CD14-positive monocyte (primary cell): ENCODE measurements at regions not wholly inside any gene's neighbourhood (a gene's known extent, or its start where the extent isn't known, plus 50 kb on each side); places are given as distances from the start of the nearest gene placed in this dataset.

Source experiments
- DNase-seq, 3 donors: peaks; one replicate each; pipeline ENCODE4 v3.0.0-alpha.2; 2011 to 2022
- H2AFZ ChIP-seq: 2 replicates; pipeline ENCODE4 v1.6.0; 2012; ENCODE audit warnings: mild to moderate bottlenecking, low read depth, low read length, inconsistent platforms; ENCODE audit not compliant: insufficient read depth, poor library complexity, severe bottlenecking
- H3K27ac ChIP-seq, 2 donors: 1 replicate in 1 of 2; 2 replicates in 1 of 2; pipeline ENCODE4 v1.5.1; 2012 to 2013; ENCODE audit warnings: low read length in 2 of 2, control low read depth in 1 of 2, inconsistent platforms in 1 of 2, low read depth in 1 of 2, mild to moderate bottlenecking in 1 of 2
- H3K27me3 ChIP-seq, 2 donors: one replicate each; pipeline versions ENCODE4 v1.6.0 to v1.6.1; 2011 to 2013; ENCODE audit warnings: low read length in 2 of 2; ENCODE audit not compliant: control insufficient read depth in 2 of 2, insufficient read depth in 2 of 2
- H3K36me3 ChIP-seq, 2 donors: replicated peaks in 1 of 2; 1 replicate in 1 of 2; 2 replicates in 1 of 2; pipeline versions ENCODE4 v1.5.1 to v1.6.1; 2012 to 2013; ENCODE audit warnings: low read length in 2 of 2, control low read depth in 1 of 2, inconsistent platforms in 1 of 2, mild to moderate bottlenecking in 1 of 2; ENCODE audit not compliant: insufficient read depth in 2 of 2, control insufficient read depth in 1 of 2
- H3K4me1 ChIP-seq, 2 donors: 1 replicate in 1 of 2; 2 replicates in 1 of 2; pipeline versions ENCODE4 v1.5.1 to v1.6.1; 2012 to 2013; ENCODE audit warnings: low read length in 2 of 2, control low read depth in 1 of 2, inconsistent platforms in 1 of 2, mild to moderate bottlenecking in 1 of 2, moderate library complexity in 1 of 2; ENCODE audit not compliant: insufficient read depth in 2 of 2, control insufficient read depth in 1 of 2
- H3K4me2 ChIP-seq: replicated peaks from 2 replicates; pipeline ENCODE3; 2012; ENCODE audit warnings: low read length, moderate library complexity, mild to moderate bottlenecking; ENCODE audit not compliant: poor library complexity, severe bottlenecking; ENCODE audit errors: extremely low read depth
- H3K4me3 ChIP-seq, 3 experiments: fragments of 200-600 bp in 1 of 3; sonication (generic) in 1 of 3; replicated peaks in 1 of 3; 1 replicate in 2 of 3; 2 replicates in 1 of 3; pipeline ENCODE4 v1.5.1; 2011 to 2013; ENCODE audit warnings: low read length in 3 of 3, mild to moderate bottlenecking in 3 of 3, control low read depth in 2 of 3, low read depth in 2 of 3, inconsistent platforms in 1 of 3, moderate library complexity in 1 of 3
- H3K79me2 ChIP-seq: 2 replicates; pipeline ENCODE4 v1.6.0; 2012; ENCODE audit warnings: mild to moderate bottlenecking, control low read depth, inconsistent platforms, low read length, moderate library complexity; ENCODE audit not compliant: insufficient read depth
- H3K9ac ChIP-seq: 2 replicates; pipeline ENCODE4 v1.6.0; 2017; ENCODE audit warnings: low read length, mild to moderate bottlenecking; ENCODE audit not compliant: insufficient read depth, poor library complexity, severe bottlenecking
- H3K9me3 ChIP-seq, 2 donors: replicated peaks in 1 of 2; 1 replicate in 1 of 2; 2 replicates in 1 of 2; pipeline versions ENCODE4 v1.5.1 to v1.6.1; 2012 to 2013; ENCODE audit warnings: low read length in 2 of 2, control low read depth in 1 of 2; ENCODE audit not compliant: control insufficient read depth in 1 of 2, insufficient read depth in 1 of 2
- H4K20me1 ChIP-seq: 2 replicates; pipeline ENCODE4 v1.6.0; 2012; ENCODE audit warnings: mild to moderate bottlenecking, low read length, control low read depth, moderate library complexity; ENCODE audit not compliant: insufficient read depth
- H3K27ac Mint-ChIP-seq, 7 donors: one replicate each; pipeline ENCODE4 v1.8.0; 2020; ENCODE audit warnings: mild to moderate bottlenecking in 7 of 7, mixed read lengths in 7 of 7, moderate library complexity in 6 of 7, inconsistent platforms in 2 of 7
- H3K27me3 Mint-ChIP-seq, 3 donors: one replicate each; pipeline ENCODE4 v1.8.0; 2021 to 2022; ENCODE audit warnings: low read depth in 3 of 3, mild to moderate bottlenecking in 3 of 3, mixed read lengths in 3 of 3, moderate library complexity in 3 of 3, inconsistent platforms in 1 of 3
- H3K36me3 Mint-ChIP-seq, 2 donors: one replicate each; pipeline ENCODE4 v1.8.0; 2020; ENCODE audit warnings: mixed read lengths in 2 of 2, inconsistent platforms in 1 of 2, mild to moderate bottlenecking in 1 of 2
- H3K4me1 Mint-ChIP-seq: one replicate; pipeline ENCODE4 v1.8.0; 2020; ENCODE audit warnings: mild to moderate bottlenecking, mixed read lengths
- H3K4me3 Mint-ChIP-seq, 2 donors: one replicate each; pipeline ENCODE4 v1.8.0; 2020; ENCODE audit warnings: mild to moderate bottlenecking in 2 of 2, mixed read lengths in 2 of 2, moderate library complexity in 1 of 2
- H3K9me3 Mint-ChIP-seq, 7 donors: one replicate each; pipeline ENCODE4 v1.8.0; 2020 to 2022; ENCODE audit warnings: mixed read lengths in 7 of 7, mild to moderate bottlenecking in 6 of 7, moderate library complexity in 6 of 7, inconsistent platforms in 2 of 7
- WGBS: methylation state at CpG from one replicate; pipeline ENCODE4 v1.1.5; 2013; ENCODE audit warnings: missing lambda C conversion rate; ENCODE audit not compliant: insufficient coverage; 5-methylcytosine and 5-hydroxymethylcytosine counted together
- intact Hi-C, 2 donors: fragments of 100-400 bp; cut with micrococcal nuclease; formaldehyde crosslinking; loops; one replicate each; pipeline versions ENCODE4 v1.15.0 to v1.15.1; 2023
- TF ChIP-seq, protein P1 (sequence below): fragments of 200-600 bp; IDR thresholded peaks from one replicate; pipeline ENCODE4 v1.8.0; 2022; ENCODE audit warnings: antibody characterized with exemption, mild to moderate bottlenecking

DNA sequence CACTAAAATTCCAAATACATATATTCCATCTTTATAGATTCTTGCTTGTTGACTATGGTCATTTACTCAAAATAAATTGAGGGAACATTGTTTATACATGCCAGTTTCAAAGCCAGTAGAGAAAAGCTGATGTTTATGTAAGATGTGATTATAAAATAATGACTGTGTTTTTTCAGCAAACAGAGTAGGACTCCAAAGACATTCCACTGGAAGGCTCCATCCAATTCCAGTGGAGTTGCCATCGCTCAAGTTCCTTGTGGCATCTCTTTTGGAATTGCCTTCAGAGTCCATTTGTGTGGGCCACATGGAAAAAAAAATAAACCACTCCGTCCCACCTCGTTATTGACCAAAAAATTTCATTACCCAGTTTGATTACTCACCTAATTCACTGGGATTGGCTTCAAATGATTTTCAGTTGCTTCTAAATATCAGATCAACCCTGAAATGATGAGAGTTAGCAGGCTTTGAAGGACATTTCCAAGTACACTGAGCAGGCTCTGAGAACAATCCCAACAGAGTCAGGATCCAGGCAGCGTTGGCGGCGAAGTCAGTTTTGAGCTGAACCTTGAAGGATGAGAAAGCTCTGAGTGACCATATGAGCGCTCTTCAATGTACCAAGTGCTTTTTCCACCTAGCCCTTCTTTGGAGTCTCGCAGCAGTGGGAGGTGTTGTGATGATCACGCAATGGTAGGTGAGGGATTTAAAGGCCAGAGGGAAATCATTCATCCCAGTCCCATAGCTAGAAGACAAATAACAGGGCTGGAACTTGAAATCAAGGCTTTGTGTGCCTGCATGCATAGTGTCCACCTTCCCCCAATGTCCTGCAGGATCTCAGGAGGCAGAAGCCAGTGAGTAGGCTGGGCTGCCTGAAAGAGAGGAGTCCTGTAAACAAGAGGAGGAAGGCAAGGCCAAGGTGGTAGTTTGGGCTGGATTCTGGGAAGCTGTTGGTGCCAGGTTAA lies 281.7 kb downstream of the CDC5L start:
- DNase-seq: no peak
- no peaks in the 10 kb centered on the region for H3K4me1 ChIP-seq
- no peak overlapping the region for H3K4me3 ChIP-seq
- intact Hi-C loops: no loop called here
- no peak overlapping the region for H3K4me2 ChIP-seq
- no peaks in the 10 kb centered on the region for H3K36me3 ChIP-seq
- TF ChIP-seq, protein P1, sequence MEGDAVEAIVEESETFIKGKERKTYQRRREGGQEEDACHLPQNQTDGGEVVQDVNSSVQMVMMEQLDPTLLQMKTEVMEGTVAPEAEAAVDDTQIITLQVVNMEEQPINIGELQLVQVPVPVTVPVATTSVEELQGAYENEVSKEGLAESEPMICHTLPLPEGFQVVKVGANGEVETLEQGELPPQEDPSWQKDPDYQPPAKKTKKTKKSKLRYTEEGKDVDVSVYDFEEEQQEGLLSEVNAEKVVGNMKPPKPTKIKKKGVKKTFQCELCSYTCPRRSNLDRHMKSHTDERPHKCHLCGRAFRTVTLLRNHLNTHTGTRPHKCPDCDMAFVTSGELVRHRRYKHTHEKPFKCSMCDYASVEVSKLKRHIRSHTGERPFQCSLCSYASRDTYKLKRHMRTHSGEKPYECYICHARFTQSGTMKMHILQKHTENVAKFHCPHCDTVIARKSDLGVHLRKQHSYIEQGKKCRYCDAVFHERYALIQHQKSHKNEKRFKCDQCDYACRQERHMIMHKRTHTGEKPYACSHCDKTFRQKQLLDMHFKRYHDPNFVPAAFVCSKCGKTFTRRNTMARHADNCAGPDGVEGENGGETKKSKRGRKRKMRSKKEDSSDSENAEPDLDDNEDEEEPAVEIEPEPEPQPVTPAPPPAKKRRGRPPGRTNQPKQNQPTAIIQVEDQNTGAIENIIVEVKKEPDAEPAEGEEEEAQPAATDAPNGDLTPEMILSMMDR: no peak
- no peaks in the 10 kb centered on the region for H4K20me1 ChIP-seq
- Mint-ChIP-seq H3K36me3 (no peaks in the 10 kb centered on the region), H3K4me1 (no peaks in the 10 kb centered on the region), H3K27ac (no peak overlapping the region), H3K9me3 (no peaks in the 10 kb centered on the region), H3K27me3 (peaks cover 0 to 3% (median 3%) of the 10 kb centered on the region in 3 donors), H3K4me3 (no peak overlapping the region)
- no peaks in the 10 kb centered on the region for H3K79me2 ChIP-seq
- no peaks in the 10 kb centered on the region for H3K9me3 ChIP-seq
- WGBS: 100% methylated on average over 5 of the region's 9 CpGs
- H3K27me3 ChIP-seq: no peaks in the 10 kb centered on the region
- no peak overlapping the region for H2AFZ ChIP-seq
- H3K9ac ChIP-seq: no peak overlapping the region
- H3K27ac ChIP-seq: no peak overlapping the region

DNA sequence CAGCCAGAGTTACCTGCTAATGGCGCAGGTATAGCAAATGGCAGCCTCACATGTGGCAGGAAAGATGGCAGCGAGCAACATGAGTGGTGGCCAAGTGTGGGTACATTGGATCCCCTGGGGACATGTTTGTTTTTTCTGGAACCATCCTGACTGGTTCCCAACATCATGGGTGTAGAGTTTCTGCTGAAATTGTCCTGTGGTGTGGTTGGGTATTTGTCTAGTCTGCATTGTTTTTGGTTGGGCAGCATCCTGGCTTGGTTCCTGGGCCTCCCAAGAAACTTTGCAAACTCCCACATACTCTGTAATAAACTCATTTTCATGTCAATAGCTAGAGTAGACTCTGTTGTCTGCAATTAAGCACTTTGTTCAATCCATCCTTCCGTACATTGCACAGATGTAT lies 282.6 kb downstream of the CDC5L start:
- H3K4me3 ChIP-seq: no peak overlapping the region
- TF ChIP-seq, protein P1: no peak
- no peaks in the 10 kb centered on the region for H3K79me2 ChIP-seq
- H3K4me1 Mint-ChIP-seq: no peaks in the 10 kb centered on the region
- no peaks in the 10 kb centered on the region for H3K9me3 ChIP-seq
- H3K9ac ChIP-seq: no peak overlapping the region
- H3K9me3 Mint-ChIP-seq: peaks cover 0 to 1% (median 0%) of the 10 kb centered on the region in 7 donors
- no peaks in the 10 kb centered on the region for H4K20me1 ChIP-seq
- H3K27ac ChIP-seq: no peak overlapping the region
- H2AFZ ChIP-seq: no peak overlapping the region
- H3K27ac Mint-ChIP-seq: no peak overlapping the region
- H3K4me1 ChIP-seq: no peaks in the 10 kb centered on the region
- no peaks in the 10 kb centered on the region for H3K27me3 ChIP-seq
- intact Hi-C loops: no loop called here
- no peak overlapping the region for H3K4me3 Mint-ChIP-seq
- no peaks in the 10 kb centered on the region for H3K36me3 Mint-ChIP-seq
- no peak overlapping the region for H3K4me2 ChIP-seq
- 86% methylated on average over 3 of the region's 3 CpGs for WGBS
- no peaks in the 10 kb centered on the region for H3K36me3 ChIP-seq
- DNase-seq: no peak
- H3K27me3 Mint-ChIP-seq: peaks cover 3 to 5% (median 3%) of the 10 kb centered on the region in 3 donors
